Midbrain (tissue), 1 donor: ENCODE measurements at regions not wholly inside any gene's neighbourhood (a gene's known extent, or its start where the extent isn't known, plus 50 kb on each side); places are given as distances from the start of the nearest gene placed in this dataset.
"Not testable (repeated sequence)": the region's sequence is repeated elsewhere in the genome, so short reads cannot be mapped to it uniquely, and the experiment has no call there.

Experiments used
- DNase-seq: peaks from one replicate; lab custom pipeline; 2025; lab: John Stamatoyannopoulos, UW

DNA sequence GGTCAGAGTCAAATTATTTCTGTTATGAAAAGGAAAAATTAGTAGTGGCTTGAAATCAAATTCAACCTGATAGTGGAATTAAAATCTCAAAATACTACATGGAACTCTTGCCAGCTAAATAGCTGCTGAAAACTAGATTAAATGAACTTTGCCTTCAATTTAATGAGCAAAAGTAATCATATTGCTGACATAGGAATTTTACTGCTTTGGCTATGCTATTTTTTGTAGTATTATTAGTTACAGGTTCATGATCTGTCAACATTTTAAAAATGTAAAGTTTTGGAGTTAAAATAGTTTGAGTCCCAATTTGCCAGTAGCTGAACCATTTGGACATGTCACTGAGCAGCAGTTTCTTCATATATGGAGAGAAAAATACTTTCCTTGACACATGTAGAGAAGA, 81.4 kb downstream of the RERGL start:
- DNase-seq, result no peak

DNA sequence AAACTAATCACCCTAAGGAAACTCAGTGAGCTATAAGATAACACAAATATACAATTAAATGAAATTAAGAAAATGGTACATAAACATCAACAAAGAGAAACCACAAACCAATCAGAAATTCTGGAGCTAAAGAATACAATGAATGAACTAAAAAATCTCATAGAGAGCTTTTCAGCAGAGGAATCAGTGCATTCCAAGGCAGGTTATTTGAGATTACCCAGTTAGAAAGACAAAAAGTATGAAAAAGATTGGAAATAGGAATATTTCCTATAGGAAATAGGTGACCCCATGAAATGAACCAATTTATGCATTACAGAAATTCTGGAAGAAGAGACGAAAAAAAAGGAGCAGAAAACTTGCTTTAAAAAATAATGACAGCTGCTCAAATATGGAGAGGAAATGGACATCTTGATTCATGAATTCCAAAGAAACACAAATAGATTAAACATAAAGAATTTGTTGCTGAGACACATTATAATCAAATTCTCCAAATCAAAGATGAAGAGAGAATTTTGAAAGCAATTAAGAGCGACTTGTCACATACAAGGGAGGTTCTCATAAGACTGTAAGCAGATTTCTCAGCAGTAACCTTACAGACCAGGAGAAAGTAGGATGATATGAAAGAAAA, 90.7 kb downstream of the RERGL start:
- DNase-seq, result no peak

DNA sequence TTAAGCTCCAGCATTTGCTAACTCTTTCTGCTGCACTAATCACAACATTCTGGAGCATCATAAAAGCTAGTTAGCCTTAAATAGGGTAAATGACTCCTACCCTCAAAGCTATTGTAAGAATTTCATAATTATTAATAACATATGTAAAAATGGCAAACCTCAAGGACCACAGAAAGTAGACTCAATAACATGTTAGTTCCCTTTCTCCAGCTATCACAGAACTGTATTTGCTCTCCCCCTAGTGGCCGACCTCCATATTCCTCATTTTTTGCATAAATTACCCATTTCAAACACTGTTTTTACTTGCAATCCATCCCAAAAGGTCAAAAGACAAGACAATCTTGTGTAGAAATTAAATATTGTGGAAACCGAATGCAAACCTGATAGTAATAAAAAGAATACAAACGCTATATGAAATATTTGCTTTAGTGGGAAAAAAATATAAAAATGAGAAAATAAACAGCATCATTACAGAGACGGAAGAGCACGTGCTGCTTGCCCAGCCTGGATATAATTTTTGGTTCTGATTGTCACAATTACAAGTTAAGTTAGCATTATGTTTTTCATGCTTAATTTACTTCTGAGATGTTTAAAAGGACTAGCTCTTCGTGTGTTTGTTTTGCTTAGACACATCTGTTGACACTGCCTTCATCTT, 97.9 kb downstream of the RERGL start:
- peak; percentile 42 for DNase-seq

DNA sequence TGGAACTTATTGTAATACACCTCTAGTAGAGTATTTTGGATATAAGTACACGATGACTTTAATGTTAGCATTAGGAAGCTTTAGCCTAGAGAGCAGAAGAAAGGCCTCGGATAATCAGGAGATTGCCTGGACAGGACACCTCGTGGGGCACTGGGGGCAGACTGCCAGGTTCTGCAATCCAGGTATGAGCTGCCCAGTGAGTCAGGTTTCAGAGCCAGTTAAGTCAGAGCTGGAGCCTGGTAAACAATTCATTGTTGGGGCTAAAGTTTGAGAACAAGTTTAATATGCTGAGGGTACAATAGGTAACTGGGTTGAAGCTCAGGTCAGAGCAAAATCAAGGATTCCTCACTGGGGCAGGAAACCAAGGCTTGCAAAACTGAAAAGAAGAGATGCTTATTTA, 107.4 kb downstream of the RERGL start:
- DNase-seq, result no peak

DNA sequence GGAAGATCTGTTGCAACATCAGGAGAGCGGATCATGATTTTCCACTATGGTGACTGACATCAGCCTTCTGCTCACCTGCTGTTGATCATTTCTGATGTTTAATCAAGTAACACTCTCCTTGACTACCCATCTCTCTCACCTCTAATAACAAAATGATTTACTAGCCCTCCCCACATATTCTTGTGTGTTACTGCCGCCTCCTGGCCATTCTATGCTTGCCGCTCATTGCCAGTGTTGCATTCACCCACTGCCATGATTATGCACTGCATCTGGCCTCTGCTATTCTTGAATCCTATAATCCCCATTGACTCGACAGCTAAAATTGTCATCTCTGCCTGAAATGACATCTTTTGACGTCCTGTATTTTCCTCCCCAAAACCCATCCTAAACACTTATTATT, 113.8 kb downstream of the RERGL start:
- no peak for DNase-seq

- no peak for DNase-seq
These were observed 114.2 kb downstream of the RERGL start for GRCh38 chr12:17975763-17976162.

- DNase-seq, result no peak
These were observed 114.8 kb downstream of the RERGL start for GRCh38 chr12:17975239-17975638.

GRCh38 chr12:17971850-17972249, 118.1 kb downstream of the RERGL start:
- no peak for DNase-seq

- DNase-seq, result no peak
These were observed 135.2 kb downstream of the RERGL start for GRCh38 chr12:17954788-17955187.

DNA sequence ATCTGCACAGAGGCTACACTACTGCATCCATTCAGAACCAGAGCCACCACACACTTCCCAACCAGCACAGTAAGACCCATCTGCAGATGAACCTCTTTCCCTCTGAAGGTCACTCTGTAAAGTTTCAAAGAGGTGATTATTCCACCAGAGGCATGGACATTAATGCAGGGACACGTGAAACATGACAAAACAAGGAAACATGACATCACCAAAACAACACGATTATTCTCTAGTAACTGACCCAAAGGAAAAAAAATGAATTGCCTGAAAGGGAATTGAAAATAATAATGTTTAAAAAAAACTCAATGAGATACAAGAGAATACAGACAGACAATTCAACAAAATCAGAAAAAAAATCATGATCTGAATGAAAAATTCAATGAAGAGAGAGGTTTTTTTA, 139.1 kb downstream of the RERGL start:
- no peak for DNase-seq

- no peak for DNase-seq
These were observed 140.3 kb downstream of the RERGL start for GRCh38 chr12:17949558-17950141.

GRCh38 chr12:17928708-17929366, 161.2 kb downstream of the RERGL start:
- peak; percentile 1 for DNase-seq

- no peak for DNase-seq
These were observed 172.0 kb downstream of the RERGL start for GRCh38 chr12:17918013-17918412.

DNA sequence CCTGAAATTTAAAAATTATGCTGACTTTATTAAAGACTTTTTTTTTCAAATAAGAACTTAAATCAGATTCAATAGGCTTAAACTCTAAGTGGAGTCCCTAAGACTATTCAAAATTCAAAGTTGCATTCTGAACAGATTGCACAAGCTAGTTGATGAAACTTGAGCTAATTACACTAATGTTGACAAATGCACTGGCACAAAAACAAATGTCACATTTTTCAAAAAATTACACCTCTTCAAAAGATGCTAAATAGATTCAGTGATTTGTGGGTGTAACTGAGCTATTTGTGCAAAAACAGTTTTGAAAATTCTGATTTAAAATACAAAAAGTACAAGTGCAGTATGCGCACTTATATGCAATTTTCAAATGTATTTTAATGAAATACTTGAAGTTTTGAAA, 205.4 kb downstream of the RERGL start:
- no peak for DNase-seq

GRCh38 chr12:17878714-17879113, 211.3 kb downstream of the RERGL start:
- DNase-seq, result no peak

GRCh38 chr12:17875230-17875629, 214.8 kb downstream of the RERGL start:
- no peak for DNase-seq

DNA sequence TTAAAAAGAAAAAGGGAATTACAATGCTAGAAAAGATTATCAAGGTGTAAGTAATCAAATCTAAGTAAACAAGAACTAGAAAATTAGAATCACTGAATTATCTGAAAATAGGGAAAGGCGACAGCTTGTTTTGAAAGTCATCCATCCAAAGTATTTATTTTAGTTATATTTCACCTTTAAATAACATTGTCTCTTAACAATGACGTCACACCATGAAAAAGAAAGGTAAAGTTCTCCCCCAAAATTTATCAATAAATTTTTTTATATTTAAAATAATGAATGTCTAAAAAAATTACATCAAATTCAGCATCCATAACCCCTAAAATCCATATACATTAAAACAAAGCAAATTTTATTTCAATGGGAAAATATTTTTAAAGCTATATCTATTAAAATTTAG, 223.2 kb downstream of the RERGL start:
- DNase-seq, result no peak

GRCh38 chr12:17855548-17855947, 234.4 kb downstream of the RERGL start:
- DNase-seq, result not testable (repeated sequence)

GRCh38 chr12:17853054-17853453, 236.9 kb downstream of the RERGL start:
- DNase-seq, result no peak

DNA sequence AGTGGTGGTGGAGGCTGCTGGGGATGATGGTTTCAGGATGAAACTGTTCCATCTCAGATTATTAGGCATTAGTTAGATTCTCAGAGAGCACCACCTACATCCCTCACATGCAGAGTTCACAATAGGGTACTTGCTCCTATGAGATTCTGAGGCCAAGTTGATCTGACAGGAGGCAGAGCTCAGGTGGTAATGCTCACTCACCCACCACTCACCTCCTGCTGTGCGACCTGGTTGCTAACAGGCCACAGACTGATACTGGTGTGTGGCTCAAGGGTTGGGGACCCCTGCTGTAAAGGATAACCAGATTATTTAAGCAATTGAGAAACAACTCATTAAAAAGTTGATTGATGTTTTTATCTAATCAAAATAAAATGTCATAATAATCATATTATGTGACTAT, 248.5 kb downstream of the RERGL start:
- no peak for DNase-seq

DNA sequence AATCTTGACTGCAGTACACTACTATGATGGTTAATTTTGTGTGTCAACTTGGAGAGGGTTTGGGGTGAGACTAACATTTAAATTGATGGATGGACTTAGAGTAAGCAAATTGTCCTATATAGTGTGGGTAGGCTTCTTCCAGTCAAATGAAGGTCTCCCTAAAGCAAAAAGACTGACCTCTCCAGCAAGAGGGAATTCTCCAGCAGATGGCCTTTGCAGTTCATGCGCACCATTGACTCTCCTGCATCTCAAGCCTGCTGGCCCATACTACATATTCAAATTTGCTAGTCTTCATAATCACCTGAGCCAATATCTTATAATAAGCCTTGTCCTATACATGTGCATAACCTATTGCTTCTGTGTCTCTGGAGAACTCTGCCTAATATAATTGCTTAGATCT, 260.2 kb downstream of the RERGL start:
- DNase-seq, result no peak

GRCh38 chr12:17818931-17819330, 271.1 kb downstream of the RERGL start:
- DNase-seq, result no peak

DNA sequence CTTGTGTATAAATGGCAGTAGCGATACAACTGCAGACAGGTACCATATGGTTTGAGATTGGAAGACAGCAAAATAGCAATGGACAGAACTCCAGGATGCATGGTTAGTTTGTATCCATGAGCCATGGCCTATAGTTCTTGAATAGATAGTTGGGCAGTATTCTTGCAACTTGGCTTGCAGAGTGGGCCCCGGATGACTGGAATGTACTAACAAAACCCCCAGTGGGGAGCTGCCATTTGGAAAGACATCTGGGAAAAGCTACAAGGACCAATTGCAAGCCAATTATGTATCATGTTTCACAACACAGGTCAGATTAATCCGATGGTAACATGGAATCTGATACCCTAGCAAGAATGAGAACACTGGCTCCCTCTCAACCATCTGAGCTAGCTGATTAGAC, 279.6 kb downstream of the RERGL start:
- DNase-seq, result no peak
